ENCODE measurements at regions not wholly inside any gene's neighbourhood (a gene's known extent, or its start where the extent isn't known, plus 50 kb on each side); places are given as distances from the start of the nearest gene placed in this dataset.

DNA sequence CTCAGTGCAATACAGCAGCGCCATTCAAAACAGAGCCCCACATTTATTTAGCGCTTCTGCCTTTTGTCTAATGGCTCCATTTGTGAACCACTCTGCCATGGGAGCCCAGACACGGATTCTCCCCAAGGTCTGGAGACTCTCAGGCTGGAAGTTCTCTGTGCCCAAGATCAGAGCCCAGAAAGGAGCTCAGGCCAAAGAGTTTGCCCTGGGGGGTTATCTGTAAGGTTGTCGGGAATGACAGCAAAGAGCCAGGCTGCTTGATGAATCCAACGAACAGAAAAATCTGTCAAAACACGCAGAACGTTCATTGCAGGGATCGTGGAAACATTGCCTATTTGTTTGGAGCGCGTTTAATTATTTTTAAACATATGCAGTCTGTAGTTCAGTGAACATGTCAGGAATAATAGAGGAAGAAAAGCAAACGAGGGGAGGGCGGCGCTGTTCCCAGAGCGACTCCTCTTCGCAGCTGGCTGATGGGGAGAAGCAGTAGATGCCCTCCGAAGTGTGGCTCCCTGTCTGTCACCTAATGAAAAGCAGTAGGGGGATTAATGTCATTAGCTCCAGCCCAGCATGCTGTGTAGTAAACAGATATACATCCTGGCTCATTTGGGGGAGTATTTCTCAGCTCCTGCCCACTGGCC lies 464.9 kb upstream of the MPDZ start:
- no peak for DNase-seq

DNA sequence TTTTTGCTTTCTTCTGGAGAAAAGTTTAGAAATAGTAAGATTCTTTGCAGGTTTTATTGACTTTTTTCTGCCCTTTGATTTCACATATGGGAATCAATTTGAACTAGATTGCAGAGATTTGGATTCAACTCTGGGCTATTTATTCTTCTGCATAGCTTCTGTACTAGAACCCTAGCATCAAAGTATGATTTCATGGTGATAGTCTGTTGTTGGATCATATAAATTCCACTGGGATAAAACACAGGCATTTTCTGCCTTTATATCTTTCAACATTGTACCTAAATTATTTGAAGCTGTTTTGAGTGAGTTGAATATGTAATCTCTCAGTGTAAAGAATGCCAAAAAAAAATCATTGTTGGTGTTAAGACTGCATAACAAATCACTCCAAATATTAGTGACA lies 458.4 kb upstream of the MPDZ start:
- no peak for DNase-seq

DNA sequence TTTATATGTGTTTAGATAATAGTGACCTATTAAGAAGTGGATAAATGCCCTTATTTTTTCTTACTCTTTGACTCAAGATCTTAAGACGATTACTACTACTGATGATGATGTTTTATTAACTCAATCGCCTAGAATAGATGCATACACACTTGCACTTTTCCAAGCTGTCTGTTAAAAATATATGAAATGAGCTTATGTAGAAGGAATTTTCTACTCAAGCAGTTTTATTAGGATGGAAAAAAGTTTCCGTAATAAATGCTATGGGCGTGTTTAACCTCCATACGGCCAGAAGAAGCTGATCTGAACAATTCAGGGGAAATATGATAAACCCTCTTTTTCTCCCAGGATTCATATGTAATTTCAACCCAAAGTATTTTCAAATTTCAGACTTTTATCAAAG lies 455.7 kb upstream of the MPDZ start:
- no peak for DNase-seq

DNA sequence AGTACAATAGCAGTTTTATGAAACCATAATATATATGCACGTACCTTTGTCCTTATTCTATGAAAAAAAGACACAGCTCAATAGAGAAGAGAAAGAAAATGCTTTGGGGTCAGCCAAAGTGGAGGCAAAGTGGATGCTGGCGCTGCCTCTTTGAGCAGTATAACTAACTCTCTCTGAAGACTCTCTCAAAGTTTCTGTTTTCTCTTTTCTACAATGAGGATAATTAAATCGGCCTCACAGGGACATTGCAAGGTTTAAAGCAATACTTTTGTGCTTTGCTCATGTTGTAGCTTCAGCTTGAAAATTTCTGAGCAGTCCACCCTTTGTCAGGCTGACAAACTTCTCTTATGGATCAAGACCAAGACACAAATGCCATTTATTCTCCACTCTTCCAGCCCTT lies 455.1 kb upstream of the MPDZ start:
- no peak for DNase-seq

DNA sequence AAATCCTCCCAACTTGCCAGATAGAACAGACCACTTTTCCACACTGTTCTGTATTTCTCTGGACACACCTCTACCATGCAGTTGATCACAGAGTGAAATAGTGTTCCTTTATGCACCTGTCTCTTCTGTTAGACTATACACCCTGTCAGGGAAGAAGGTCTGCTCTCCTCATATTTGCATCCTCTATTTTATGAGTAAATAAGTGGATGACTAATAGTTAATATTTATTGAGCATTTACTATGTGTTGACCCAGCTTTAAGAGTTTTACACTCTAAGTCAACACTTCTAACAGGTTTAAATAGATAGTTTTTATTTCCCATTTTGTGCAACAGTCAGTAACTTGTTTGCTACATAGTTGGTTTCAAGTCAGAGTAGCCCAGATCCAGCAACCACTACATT lies 452.8 kb upstream of the MPDZ start:
- DNase-seq = no peak

DNA sequence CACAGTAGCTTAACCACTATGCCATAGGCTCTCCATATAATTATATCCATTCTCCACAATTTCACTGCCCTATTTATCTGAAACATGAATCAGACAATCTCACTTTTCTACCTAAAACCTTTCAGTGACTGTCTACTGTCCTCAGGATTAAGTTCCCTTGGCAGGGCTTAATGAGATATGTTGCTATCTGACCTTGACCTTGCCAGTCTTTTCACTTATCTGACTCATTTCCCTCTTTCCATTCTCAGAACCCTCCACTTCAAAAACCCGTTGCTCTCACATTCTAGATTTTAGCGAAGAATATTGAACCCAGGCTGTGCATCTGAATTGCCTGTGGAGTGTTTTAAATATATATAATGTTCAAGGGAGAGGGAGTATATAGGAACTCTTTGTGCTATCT lies 452.1 kb upstream of the MPDZ start:
- no peak for DNase-seq

DNA sequence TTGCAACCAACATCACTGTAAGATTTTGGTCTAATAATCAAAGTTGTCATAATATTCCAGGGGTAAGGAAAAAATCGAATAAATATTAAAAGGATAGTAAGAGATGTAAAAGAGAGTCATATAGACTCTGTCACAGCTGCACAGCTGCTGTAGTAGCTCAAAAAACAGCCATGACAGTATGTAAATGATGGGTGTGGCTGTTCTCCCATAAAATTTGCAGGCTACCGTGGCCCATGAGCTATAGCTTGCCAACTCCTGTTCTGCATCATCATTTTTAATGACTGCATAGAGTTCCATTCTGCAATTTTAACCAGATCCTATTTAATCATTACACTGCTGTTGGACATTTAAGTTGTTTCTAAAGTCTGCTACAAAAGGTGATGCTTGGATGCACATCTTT lies 450.5 kb upstream of the MPDZ start:
- DNase-seq = no peak

DNA sequence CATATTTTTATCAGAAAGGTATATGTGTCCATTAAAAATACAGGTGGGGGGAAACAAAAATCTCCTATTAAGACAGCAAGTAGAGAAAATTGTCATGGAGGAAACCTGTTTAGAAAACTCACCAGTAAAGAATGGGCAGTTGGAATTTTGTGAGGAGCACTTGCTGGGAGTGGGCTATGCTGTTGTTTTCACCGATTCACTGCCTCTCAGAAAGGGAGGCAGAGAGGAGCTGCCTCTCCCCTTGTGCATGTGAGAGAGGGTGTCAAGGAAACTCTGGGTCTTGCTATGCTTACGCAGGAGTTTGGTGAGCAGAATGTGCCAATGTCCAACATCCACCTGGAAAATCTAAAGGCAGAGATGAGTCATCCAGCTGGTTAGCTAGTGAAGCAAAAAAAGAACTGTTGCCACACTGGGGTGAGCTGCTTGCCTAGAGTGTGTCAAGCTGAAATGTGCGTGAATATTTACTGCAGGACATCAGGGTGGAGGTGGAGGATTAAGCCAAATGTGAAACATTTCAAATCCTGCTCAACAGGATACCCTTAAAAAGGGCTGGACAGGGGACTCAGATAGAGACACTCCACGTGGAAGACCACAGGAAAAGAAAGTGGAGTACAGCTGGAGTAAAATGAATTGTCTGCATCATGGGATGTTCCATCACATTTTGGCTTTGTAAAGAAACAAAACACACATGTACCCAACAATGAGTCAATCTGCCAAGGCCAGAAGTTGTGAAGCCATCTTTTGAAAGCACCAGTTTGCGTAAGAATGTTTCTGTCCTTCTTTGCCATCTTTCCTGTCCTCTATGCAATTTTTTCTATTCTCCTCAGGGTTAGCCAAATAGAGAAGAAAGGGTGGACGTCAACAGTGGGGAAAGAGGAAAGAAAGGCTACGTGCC lies 449.7 kb upstream of the MPDZ start:
- DNase-seq = no peak

DNA sequence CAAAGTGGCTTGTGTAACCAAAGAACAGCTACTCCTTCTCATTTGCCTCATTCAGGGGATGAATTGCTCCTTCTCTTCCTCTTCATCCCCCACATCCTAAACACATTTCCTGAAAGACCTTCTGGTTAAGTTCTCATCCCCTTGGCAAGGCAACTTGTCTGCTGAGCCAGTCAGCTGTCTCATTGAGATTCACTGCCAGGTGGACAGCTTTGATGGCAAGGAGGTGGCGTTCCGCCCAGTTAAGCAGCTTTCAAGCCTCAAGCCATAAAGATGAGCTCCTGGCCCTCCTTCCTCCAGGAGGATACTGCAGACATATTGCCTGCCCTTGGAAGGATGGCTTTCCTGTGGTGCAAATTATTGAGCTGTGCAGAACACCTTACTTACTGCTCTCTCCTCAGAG lies 448.6 kb upstream of the MPDZ start:
- no peak for DNase-seq

DNA sequence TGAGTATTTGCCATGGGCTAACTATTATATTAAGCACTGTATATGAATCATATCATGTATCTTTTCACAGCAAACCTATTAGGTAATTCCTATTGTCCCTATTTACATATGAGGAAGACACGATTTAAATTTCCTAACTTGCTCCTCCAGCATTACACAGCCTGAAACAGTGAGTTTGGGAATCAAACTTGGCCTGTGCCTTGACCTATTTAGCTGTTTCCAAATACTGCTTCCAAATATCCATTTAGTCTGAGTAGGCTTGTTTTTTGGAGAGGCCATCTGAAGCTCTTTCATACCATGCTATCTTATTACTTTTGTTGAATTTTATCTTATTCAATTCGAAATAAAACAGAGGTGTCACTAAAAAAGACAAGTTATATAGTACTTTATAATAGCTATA lies 447.3 kb upstream of the MPDZ start:
- no peak for DNase-seq

DNA sequence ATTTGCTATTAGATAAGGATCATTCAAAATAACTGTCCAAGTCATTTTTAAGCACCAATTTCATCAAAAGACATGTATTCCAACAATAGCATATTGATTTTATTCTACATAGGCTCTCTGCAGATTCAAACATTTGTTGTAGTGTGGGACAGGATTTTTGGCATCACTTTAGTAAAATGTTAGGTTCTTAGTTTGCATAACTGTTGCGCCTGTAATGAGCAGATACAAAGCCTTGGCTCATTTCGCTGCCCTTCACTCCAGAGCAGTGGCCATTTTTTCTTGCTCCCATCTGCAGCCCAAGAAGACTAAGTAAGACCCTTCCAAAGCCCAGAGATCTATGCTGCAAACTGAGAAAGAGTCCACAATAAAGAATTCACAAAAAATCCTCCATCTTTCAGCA lies 446.0 kb upstream of the MPDZ start:
- no peak for DNase-seq

DNA sequence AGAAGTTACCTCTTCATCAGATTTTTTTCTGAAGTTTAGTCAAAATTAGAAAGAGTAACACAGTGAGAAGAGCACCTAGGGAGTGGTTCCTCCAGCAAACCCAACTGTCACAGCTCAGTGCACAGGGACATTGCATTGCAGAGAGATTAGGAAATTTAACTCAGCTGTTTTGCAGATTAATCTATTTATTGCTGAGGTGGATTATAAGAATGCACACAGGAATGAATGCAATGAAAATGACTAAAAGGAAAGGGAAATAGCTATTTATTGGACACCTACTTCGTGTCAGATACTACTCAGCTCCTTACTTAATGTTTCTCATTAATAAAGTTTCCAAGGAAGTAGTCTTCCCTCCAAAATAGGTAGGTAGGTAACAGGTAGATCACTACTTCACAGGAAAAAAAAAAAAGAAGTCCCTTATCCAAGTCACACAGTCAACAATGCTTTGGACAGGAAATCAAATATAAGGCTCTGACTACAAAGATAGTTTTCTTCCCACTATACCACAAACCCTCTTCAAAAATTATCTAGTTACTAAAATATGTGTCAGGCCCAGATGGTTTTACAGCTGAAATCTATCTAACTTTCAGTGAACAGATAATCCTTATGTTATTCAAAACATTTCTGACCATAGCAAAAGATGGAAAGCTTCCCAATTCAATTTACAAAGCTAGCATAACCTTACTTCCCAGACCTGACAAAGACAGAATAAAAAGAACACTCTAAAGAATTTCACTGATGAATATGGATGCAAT lies 442.2 kb upstream of the MPDZ start:
- no peak for DNase-seq

DNA sequence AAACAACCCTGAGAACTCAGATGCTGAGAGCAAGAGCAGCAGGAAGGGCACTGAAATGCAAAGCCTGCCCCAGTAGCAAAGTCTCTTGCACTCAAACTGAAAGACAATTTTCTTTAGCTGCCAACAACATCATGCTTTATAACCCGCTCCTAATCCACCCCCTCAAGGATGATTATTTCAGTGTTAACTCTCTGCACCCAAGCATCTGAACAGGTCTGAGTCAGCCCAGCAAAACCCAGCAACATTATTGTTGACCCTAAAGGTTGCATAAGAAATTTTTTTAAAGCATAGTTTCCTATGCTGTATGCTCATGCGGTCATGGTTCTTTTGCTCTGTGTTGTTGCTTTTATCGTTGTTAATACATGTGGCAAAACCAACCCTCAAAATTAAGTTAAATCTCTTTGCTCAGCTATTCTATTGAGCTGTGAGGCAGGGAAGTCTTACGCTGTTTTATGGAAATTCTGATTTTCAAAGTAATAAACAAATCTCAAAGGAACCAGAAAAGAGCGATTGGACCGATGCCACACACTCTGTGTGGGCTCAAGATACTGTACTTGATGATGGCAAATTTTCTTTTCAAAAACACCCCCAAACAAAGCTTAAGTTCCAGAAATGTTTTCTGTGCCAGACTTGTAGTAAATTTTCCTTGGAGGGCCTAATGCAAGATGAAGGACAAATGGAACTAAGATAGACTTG lies 440.6 kb upstream of the MPDZ start:
- DNase-seq = no peak

DNA sequence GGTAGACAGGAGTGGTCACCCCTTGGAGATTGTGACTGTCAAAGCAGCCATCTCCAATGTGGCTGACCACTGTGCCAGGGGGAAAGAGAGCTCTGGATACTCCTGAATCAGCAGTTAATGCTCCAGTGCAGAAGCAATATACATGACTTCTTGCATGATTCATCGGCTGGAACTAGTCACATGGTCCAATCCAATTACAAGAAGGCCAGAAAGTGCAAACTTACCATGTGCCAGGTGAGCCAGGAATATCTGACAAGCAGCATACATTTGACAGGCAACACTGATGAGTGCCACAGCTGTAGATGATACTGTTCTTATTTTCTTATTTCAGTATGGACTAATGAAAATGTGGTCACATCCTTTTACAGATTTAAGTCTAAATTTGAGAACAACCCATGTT lies 440.0 kb upstream of the MPDZ start:
- no peak for DNase-seq

DNA sequence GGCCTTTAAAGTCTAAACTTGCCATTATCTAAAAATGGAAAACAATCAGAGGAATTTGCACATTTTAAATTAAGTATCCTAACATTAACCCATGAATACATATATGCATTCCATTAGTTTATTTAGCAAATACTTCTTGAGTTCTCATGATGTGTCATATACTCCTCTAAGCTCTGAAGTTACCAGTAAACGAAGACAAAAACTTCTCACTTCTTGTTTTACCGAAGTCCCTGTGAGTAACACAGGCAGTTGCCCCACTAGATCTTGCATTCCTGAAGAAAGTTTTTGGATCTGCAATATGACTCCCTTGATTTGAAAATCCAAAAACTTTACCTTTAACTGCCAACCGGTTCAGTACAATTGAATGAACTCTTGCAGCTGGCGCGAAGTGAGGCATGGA lies 439.0 kb upstream of the MPDZ start:
- DNase-seq = no peak

DNA sequence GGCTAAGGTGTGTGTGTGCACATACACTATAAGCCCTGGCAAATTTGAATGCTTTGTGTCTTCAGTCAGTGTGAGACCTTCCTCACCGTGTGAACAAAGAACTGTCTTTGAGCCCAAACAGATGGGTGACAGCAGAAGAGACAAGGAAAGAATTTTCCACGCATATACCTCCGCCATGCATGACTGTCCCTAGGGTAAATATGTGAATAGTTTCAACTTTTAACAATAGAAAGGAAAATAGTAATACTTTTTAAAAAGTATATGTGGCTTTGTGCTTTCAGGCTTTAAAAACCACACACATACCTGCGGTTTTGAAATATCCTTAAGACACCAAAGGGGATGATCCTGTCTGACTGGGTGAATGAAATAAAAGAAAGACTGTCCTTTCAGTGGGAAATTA lies 438.6 kb upstream of the MPDZ start:
- no peak for DNase-seq

DNA sequence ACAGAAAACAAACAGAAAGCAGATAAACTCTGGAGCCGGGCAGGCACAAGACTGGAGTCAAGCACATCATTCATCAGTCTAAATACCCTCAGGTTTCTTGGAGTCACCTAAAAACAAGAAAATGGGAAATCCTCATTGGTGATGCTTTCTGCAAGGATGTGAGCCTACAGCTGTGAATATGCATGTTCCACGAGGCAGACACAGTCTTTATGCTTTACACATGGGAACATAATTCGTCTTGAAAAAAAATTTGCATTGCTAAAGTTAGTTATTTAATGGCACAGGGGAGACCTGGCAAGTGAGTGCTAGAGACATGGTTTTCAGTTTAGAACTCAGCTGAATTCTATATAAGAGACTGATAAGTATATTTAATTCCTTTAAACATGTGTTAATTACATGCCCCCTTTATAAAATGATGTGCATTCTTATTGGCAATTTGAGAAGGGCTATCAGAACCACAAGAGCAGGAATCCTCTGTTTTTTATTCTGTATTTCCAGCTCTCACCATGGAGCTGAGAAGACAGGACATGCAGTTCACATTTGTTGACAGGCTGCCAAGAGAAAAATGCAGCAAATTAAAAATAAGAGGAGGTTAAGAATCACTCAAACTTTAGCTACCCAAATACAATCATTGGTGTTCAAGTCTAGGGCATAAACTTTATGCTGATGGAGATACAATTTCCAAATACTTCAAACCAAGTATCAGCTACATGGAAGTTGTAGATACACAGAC lies 438.0 kb upstream of the MPDZ start:
- DNase-seq = no peak

DNA sequence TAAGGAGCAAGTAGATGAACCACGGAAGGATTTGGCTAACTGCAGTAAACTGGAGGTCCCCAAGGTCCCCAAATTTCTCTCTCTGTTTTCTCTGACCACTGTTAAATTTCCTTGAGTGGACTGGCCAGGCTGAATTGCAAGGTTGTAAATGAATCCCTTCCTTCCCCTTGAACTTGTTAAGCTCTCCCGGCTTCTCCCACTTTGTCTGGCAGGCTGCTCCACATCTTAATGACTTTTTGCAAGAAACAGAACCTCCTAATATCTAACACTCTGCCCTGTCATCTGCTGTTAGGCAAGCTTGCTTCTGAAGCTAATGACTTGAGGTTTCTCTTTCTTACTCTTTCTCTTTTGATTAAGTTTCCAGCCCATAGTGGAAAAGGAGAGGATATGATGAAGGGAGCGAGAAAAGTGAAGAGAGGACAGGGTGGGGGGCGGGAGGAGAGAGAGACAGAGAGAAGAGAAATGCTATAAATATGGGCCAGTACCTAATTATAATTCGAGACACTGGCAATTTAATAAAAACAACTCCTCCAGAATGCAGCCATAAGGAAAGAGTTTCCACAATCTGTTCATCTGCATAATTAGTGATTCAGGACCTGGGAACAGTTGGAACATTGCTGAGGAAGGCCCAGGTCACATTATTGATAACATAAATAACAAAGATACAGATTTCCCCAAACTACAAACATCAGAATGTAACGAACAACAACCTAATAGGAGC lies 437.3 kb upstream of the MPDZ start:
- DNase-seq = no peak

DNA sequence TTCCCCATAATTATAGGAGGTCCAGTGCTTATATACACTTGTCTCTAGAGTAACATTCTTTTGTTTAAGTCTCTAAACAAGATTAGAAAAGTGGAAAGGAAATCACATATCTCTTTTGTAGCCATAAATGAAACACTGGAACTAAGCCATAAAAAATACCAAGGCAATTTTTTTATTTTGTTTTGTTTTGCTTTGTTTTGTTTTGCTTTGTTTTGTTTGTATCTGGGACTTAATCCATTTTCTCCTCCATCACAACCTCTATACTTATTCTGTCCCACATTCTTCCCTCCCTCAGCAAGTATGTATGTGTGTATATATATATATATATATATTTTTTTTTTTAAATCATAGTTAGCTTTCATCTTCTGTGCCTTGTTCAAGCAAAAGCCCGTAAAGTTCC lies 436.6 kb upstream of the MPDZ start:
- no peak for DNase-seq

DNA sequence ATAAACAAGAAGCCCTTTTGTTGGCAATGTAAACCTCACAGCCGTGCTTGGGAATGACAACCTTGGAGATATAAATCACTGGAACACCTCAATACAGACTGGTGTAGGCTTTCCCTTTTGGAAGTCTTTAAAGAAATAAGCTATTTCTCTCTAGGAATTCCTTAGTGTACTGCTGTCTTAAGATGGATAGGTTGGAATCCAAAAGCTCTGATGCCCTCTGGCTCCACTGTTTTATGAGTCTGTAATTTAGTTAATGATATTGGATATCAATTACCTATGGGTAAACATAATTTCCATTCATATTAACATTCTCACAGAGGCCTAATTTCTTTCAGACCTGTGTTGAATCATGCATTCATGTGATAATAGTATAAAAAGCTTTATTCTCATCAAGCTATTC lies 435.9 kb upstream of the MPDZ start:
- no peak for DNase-seq

DNA sequence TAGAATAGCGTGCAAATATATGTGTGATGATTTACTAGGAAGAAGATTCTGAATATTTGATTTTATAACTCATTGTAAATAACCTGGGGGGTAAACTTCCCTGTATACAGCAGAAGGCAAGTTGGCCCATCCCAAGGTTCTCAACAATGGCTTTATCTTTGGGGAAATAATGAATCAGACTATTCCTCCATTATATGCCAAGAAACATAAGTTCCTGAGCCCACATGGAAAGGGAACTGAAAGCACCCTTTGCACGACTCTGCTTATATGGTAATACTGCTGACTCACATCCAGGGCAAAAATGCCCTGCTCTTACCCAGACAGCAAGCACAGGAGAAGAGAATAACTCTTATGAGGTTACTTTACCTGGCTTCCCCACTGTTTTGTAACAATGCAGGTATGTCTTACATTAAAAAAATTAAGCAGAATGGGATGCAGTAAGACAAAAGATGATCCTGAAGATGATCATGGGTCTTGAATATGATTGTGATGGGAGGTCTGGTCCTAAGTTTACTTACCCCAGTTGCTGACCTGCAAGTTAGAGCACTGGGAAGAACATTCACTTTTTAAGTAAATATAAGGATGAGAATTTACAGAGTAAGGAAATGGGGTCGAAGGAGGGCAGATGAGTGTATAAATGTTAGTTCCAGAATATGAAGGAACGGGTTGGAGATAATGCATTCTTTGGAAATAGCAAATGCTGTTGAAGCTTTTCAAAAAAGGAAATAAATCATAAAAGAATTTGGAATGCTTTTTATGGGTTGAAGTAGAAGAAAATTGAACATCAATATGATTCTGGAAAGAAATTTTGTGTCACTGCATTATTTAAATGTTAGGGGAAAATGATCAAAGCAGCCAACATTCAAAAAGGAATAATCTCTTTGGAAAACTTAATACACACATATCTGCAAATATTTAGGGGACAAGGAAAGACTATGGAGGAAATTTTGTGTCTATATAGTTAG lies 428.4 kb upstream of the MPDZ start:
- DNase-seq = no peak
